GM10248 (cell line): ENCODE measurements at regions not wholly inside any gene's neighbourhood (a gene's known extent, or its start where the extent isn't known, plus 50 kb on each side); places are given as distances from the start of the nearest gene placed in this dataset.

Source experiments
- CTCF ChIA-PET: fragments of 300-600 bp; sonication (Branson Sonifier 250); formaldehyde crosslinking; extraction: SDS; loops from one replicate; lab custom pipeline; 2021; ENCODE audit warnings: antibody characterized with exemption; lab: Yijun Ruan, JAX
- POLR2A ChIA-PET: fragments of 350-650 bp; sonication (Branson Sonifier 250); formaldehyde crosslinking; extraction: SDS; loops from one replicate; lab custom pipeline; 2020; ENCODE audit warnings: antibody characterized with exemption; lab: Yijun Ruan, JAX
- DNase-seq: peaks from one replicate; pipeline ENCODE4 v3.0.0; 2012; ENCODE audit errors: extremely low spot score
- TF ChIP-seq, protein P1 (sequence below): IDR thresholded peaks from 2 replicates; pipeline ENCODE4 v1.5.1; 2012; ENCODE audit warnings: mild to moderate bottlenecking, low read depth; ENCODE audit errors: extremely low read depth, missing control alignments, control extremely low read depth

DNA sequence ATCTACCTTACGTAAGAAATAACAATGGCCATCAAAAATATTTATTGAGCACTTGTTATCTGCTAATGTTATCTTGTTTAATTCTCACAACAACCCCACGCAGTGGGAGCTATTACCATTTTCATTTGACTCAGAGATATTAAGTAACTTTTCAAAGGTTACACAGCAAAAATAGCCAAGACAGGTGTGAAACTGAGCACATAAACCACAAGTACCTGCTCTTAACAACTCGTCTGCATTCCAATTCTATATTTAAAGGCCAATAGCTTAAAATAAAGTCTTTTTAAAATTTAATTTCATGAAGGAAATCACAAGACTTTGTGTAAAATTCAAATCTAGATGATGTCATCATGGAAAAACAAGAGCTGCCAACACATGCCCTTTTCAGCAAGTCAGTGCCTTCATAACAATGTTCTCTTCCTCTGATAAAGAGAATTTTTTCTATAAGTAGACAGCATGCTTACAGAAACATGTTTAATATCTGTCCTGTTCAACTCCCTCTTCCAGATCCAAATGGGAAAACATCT is 111.6 kb downstream of the MED10 start:
- POLR2A ChIA-PET = no interaction called here

DNA sequence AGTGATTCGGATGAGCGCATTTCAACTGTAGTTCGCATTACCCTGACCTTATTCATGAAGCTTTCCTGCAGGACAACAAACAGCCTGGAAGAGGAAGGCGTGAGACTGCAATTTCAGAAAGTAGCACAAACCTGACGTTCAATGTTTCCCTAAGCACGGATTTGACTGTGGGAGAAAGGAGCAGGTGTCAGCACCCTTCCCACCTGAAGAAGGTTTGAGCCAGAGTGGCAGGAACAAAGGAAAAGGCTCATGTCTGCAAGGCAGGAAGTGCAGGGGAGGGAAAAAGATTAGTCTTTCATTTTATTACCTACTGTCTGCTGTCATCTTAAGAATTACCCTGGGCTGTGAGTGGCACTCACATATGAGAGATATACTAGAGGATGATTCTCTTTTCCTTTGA is 114.0 kb downstream of the MED10 start:
- TF ChIP-seq, protein P1, sequence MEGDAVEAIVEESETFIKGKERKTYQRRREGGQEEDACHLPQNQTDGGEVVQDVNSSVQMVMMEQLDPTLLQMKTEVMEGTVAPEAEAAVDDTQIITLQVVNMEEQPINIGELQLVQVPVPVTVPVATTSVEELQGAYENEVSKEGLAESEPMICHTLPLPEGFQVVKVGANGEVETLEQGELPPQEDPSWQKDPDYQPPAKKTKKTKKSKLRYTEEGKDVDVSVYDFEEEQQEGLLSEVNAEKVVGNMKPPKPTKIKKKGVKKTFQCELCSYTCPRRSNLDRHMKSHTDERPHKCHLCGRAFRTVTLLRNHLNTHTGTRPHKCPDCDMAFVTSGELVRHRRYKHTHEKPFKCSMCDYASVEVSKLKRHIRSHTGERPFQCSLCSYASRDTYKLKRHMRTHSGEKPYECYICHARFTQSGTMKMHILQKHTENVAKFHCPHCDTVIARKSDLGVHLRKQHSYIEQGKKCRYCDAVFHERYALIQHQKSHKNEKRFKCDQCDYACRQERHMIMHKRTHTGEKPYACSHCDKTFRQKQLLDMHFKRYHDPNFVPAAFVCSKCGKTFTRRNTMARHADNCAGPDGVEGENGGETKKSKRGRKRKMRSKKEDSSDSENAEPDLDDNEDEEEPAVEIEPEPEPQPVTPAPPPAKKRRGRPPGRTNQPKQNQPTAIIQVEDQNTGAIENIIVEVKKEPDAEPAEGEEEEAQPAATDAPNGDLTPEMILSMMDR = no peak
- ChIA-PET POLR2A (no interaction called here), CTCF (no interaction called here)
- DNase-seq = no peak

More for the DNA sequence above, 111.6 kb downstream of the MED10 start:
- DNase-seq = no peak
- CTCF ChIA-PET = interaction anchor here (1.2 to 1.4 kb wide), 3 partner anchors 9 to 16 kb away, joined by 3 to 7 read pairs (median 4); no protein-coding TSS in a partner anchor
- TF ChIP-seq, protein P1 = no peak

DNA sequence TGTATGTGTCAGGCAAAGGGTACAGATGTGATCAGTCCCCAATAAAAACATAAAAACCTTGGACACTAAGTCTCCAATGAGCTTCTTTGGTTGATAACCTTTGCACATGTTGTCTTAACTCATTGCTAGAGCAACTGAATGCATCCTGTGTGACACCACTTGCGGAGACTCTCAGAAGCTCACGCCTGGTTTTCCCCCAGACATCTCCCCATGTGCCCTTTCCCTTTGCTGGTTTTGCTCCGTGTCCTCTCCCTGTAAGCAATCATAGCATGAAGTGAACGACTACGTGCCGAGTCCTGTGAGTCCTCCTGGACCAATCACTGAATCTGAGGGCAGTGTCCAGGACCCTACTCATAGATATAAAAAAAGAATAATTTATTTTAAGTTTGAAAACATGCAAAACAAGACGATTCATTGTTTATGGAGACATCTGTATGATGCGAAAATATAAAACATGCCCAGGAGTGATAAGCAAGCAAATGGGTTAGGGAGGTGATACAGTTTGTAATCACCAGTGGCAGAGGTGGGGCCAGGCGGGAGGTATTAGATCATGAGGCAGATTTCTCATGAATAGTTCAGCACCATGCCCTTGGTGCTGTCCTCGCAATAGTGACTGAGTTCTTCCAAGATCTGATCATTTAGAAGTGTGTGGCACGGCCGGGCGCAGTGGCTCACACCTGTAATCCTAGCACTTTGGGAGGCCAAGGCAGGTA is 115.5 kb downstream of the MED10 start:
- no peak for DNase-seq
- TF ChIP-seq, protein P1 = no peak
- ChIA-PET CTCF (interaction anchor here (0.6 kb wide), 1 partner anchor 44 kb away, joined by 3 read pairs; no protein-coding TSS in a partner anchor), POLR2A (no interaction called here)

DNA sequence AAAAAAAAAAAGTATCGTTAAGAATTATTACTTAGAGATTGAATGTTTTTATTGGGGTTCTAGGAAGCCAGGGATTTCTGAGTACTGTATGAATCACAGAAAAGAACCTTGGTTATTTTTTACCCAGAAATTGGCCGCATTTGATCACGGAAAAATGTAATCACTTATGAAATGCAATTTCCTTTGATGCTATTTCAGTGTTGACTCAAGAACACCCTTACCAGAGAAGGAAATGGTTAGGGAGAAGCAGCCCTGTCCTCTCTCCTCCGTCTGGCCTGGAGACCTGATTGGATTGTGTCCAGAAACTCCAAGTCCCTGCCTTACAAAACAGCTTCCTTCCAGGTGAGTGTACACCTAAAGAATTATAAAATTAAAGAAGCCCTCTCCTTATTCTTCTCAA is 116.7 kb downstream of the MED10 start:
- POLR2A ChIA-PET = no interaction called here
- CTCF ChIA-PET = interaction anchor here (1.6 kb wide), 1 partner anchor 13 kb away, joined by 3 read pairs; no protein-coding TSS in a partner anchor
- TF ChIP-seq, protein P1 = no peak
- no peak for DNase-seq

DNA sequence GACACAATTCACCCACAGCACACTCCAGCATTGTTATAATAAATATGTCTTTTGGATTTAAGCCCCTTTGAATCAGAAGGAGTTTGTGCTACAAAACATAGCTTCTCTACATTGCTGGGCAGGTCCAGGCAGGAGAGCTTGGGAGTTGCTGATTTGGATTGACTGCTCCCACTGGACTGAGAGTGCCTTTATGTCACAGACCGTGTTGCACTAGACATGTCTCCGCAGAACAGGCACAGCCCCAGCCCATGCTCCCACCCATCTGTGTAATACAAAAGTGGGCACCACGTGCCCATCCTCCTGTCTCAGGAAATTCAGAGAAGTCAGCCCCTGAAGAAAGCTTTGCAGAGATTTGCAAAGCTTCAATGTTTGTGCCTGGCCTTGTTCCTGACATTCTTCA is 117.1 kb downstream of the MED10 start:
- CTCF ChIA-PET = interaction anchor here (1.6 kb wide), 1 partner anchor 13 kb away, joined by 3 read pairs; no protein-coding TSS in a partner anchor
- TF ChIP-seq, protein P1 = no peak
- POLR2A ChIA-PET = no interaction called here

DNA sequence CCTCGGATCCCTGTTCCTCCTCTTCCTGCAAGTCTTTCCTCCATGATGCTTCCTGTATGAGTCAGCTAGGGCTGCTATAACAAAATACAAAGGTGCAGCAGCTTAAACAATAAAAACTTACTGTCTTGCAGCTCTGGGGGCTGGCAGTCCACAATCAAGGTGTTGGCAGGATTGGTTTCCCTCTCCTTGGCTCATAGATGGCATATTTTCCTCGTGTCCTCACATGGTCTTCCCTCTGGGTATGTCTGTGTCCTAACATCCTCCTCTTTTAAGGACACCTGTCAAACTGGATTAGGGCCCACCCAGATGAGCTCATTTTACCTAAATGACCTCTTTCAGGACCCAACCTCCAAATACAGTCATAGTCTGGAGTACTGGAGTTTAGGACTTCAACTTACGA is 117.5 kb downstream of the MED10 start:
- TF ChIP-seq, protein P1 = no peak
- CTCF ChIA-PET = interaction anchor here (1.6 kb wide), 1 partner anchor 13 kb away, joined by 3 read pairs; no protein-coding TSS in a partner anchor
- POLR2A ChIA-PET = no interaction called here

More for the DNA sequence above, 117.1 kb downstream of the MED10 start:
- no peak for DNase-seq

More for the DNA sequence above, 117.5 kb downstream of the MED10 start:
- DNase-seq = no peak
